Spinal cord (tissue), 9 donors: ENCODE measurements at regions not wholly inside any gene's neighbourhood (a gene's known extent, or its start where the extent isn't known, plus 50 kb on each side); places are given as distances from the start of the nearest gene placed in this dataset.

Experiments
- DNase-seq, 6 donors: peaks; one replicate each; pipeline versions ENCODE4 v3.0.0 to v3.0.0-alpha.2; 2013 to 2015; ENCODE audit warnings: low spot score in 6 of 6, low read depth in 4 of 6
- H3K27ac ChIP-seq: one replicate; pipeline ENCODE4 v1.5.1; 2013; ENCODE audit warnings: low read depth, low read length, control low read depth
- H3K27me3 ChIP-seq: one replicate; pipeline ENCODE4 v1.6.1; 2013; ENCODE audit warnings: low read length; ENCODE audit not compliant: control insufficient read depth, insufficient read depth
- H3K36me3 ChIP-seq: one replicate; pipeline ENCODE4 v1.6.1; 2013; ENCODE audit warnings: low read length; ENCODE audit not compliant: control insufficient read depth, insufficient read depth
- H3K4me1 ChIP-seq: one replicate; pipeline ENCODE4 v1.6.1; 2013; ENCODE audit warnings: low read length; ENCODE audit not compliant: control insufficient read depth, insufficient read depth
- H3K4me3 ChIP-seq: one replicate; pipeline ENCODE4 v1.5.1; 2013; ENCODE audit warnings: low read depth, low read length, control low read depth
- H3K9me3 ChIP-seq: one replicate; pipeline ENCODE4 v1.6.1; 2013; ENCODE audit warnings: low read length; ENCODE audit not compliant: control insufficient read depth, insufficient read depth
- WGBS: methylation state at CpG from one replicate; pipeline ENCODE4 v1.1.5; 2013; ENCODE audit warnings: missing lambda C conversion rate; ENCODE audit not compliant: insufficient coverage; 5-methylcytosine and 5-hydroxymethylcytosine counted together
- donor health status: healthy.

DNA sequence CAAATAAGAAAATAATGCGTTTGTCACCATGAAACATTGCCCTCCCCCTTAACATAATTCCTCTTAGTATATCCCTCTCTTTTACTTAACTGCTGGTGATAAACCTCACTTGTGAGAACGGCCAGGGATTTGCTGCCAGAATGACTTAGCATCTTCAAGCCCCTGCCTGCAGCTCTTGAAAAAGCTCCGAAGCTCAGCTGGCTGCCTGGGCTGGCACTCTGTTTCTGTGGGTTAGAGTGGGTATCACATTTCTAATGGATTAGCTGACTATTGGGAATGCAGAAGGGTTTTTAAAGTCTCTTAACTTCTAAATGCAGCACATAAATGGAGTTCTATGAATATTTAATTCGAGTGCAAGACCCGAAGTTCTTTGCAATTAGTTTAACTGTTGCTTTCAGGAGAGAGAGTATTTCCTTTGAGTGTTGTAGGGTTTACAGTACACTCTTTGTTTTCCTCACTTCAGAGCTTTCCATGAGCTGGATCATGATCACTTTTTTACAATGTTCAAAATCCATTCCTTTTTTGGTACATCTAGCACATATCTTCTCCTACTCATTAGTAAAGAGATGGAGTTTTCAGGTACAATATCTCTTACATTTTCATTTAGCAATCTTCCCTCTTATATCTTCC, 124.7 kb upstream of the RBMS3 start:
- no peaks in the 10 kb centered on the region for H3K9me3 ChIP-seq
- 48% methylated on average over 2 of the region's 5 CpGs for WGBS
- peak in 2 of 6 donors; percentile 59 to 68 for DNase-seq
- H3K27me3 ChIP-seq = no peaks in the 10 kb centered on the region
- no peaks in the 10 kb centered on the region for H3K4me1 ChIP-seq
- H3K36me3 ChIP-seq = no peaks in the 10 kb centered on the region
- H3K4me3 ChIP-seq = no peak overlapping the region
- peak overlapping the region; percentile 50 for H3K27ac ChIP-seq

DNA sequence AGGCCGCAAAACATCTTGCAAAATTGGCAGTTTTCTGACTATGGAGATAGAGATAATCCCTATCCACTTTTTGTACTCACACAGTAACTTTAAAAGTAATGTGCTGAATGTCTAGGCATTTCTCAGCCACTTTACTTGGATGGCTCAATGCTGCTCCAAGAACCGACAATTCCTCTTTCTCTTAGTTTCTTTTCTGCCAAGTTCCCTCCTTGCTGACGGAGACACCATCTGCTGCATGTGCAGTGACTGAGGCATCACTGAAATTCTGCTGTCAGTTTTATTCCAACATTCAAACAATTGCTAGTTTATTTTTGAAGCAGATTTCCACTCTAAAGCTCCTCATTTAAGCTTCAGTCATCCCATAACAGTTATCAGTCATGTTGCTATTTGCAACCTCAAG, 116.0 kb upstream of the RBMS3 start:
- H3K27ac ChIP-seq = no peak overlapping the region
- WGBS = 11% methylated on average over 1 of the region's 3 CpGs
- no peaks in the 10 kb centered on the region for H3K4me1 ChIP-seq
- DNase-seq = peak in 2 of 6 donors; percentile 39 to 93
- no peaks in the 10 kb centered on the region for H3K27me3 ChIP-seq
- no peaks in the 10 kb centered on the region for H3K36me3 ChIP-seq
- H3K4me3 ChIP-seq = no peak overlapping the region
- no peaks in the 10 kb centered on the region for H3K9me3 ChIP-seq

GRCh38 chr3:29167180-29167579, 113.7 kb upstream of the RBMS3 start:
- no peak overlapping the region for H3K27ac ChIP-seq
- no peak for DNase-seq
- H3K36me3 ChIP-seq = no peaks in the 10 kb centered on the region
- no peak overlapping the region for H3K4me3 ChIP-seq
- no CpG with 5 or more reads among the region's 1 CpG for WGBS
- no peaks in the 10 kb centered on the region for H3K9me3 ChIP-seq
- H3K4me1 ChIP-seq = no peaks in the 10 kb centered on the region
- no peaks in the 10 kb centered on the region for H3K27me3 ChIP-seq

- H3K4me3 ChIP-seq = no peak overlapping the region
- no peaks in the 10 kb centered on the region for H3K27me3 ChIP-seq
- no CpG with 5 or more reads among the region's 2 CpGs for WGBS
- DNase-seq = peak in 1 of 6 donors; percentile 39
- H3K27ac ChIP-seq = no peak overlapping the region
- H3K36me3 ChIP-seq = no peaks in the 10 kb centered on the region
- no peaks in the 10 kb centered on the region for H3K9me3 ChIP-seq
- H3K4me1 ChIP-seq = no peaks in the 10 kb centered on the region
Measured at GRCh38 chr3:29168081-29168480, 112.8 kb upstream of the RBMS3 start.

DNA sequence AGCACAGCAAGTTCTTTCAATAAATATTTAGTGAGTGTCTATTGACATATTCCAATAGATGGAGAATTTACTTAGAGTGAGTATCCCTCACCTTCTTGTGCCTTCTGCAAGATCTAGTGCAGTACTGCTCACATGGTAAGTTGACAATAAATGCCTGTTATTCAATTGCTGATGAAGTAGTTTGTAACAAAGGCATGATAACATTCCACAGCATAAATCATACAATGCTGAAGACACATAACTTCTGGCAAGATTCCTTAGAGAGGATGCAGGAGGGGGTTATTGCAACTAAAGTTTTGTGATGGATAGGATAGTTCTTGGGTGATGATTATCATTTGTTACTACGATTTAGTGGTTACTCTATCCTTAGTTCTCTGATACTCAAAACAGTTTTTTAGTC, 112.2 kb upstream of the RBMS3 start:
- no peak for DNase-seq
- no peak overlapping the region for H3K4me3 ChIP-seq
- H3K9me3 ChIP-seq = no peaks in the 10 kb centered on the region
- H3K36me3 ChIP-seq = no peaks in the 10 kb centered on the region
- WGBS = no CpG with 5 or more reads among the region's 1 CpG
- no peaks in the 10 kb centered on the region for H3K4me1 ChIP-seq
- H3K27me3 ChIP-seq = no peaks in the 10 kb centered on the region
- H3K27ac ChIP-seq = no peak overlapping the region

DNA sequence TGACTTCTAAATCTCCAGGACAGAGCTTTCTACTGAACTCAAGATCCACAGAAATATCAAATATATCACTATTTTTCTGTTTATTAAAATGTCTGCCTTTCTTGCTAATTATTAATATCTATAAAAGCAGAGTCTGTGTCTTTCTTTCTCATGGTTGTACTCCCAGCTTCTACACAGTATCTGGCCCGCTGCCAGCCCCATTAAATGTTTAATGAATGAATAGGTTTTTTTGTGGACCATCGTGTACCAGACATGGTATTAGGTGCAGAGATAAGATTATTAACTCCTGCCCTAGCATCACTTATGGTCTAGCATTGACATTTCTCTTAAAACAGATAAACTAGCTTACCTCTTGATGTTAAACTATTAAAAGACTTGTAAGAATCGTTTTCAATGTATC, 111.4 kb upstream of the RBMS3 start:
- DNase-seq = peak in 1 of 6 donors; percentile 56
- Histone ChIP-seq H3K4me3 (no peak overlapping the region), H3K9me3 (no peaks in the 10 kb centered on the region), H3K27me3 (no peaks in the 10 kb centered on the region), H3K36me3 (no peaks in the 10 kb centered on the region), H3K27ac (no peak overlapping the region), H3K4me1 (no peaks in the 10 kb centered on the region)
- no CpG with 5 or more reads among the region's 3 CpGs for WGBS

- Histone ChIP-seq H3K4me3 (no peak overlapping the region), H3K36me3 (no peaks in the 10 kb centered on the region), H3K4me1 (no peaks in the 10 kb centered on the region), H3K27me3 (no peaks in the 10 kb centered on the region), H3K9me3 (no peaks in the 10 kb centered on the region), H3K27ac (peak overlapping the region; percentile 82)
- 14% methylated on average over 1 of the region's 6 CpGs for WGBS
- DNase-seq = peak in 2 of 6 donors; percentile 42 to 73
Measured at GRCh38 chr3:29171043-29171990, 109.6 kb upstream of the RBMS3 start.

- no peaks in the 10 kb centered on the region for H3K27me3 ChIP-seq
- no peaks in the 10 kb centered on the region for H3K4me1 ChIP-seq
- no peaks in the 10 kb centered on the region for H3K9me3 ChIP-seq
- 0% methylated on average over 1 of the region's 2 CpGs for WGBS
- H3K36me3 ChIP-seq = no peaks in the 10 kb centered on the region
- no peak overlapping the region for H3K4me3 ChIP-seq
- peak in 4 of 6 donors; percentile 44 to 89 (median 74) for DNase-seq
- H3K27ac ChIP-seq = no peak overlapping the region
Measured at GRCh38 chr3:29176501-29176900, 104.4 kb upstream of the RBMS3 start.

DNA sequence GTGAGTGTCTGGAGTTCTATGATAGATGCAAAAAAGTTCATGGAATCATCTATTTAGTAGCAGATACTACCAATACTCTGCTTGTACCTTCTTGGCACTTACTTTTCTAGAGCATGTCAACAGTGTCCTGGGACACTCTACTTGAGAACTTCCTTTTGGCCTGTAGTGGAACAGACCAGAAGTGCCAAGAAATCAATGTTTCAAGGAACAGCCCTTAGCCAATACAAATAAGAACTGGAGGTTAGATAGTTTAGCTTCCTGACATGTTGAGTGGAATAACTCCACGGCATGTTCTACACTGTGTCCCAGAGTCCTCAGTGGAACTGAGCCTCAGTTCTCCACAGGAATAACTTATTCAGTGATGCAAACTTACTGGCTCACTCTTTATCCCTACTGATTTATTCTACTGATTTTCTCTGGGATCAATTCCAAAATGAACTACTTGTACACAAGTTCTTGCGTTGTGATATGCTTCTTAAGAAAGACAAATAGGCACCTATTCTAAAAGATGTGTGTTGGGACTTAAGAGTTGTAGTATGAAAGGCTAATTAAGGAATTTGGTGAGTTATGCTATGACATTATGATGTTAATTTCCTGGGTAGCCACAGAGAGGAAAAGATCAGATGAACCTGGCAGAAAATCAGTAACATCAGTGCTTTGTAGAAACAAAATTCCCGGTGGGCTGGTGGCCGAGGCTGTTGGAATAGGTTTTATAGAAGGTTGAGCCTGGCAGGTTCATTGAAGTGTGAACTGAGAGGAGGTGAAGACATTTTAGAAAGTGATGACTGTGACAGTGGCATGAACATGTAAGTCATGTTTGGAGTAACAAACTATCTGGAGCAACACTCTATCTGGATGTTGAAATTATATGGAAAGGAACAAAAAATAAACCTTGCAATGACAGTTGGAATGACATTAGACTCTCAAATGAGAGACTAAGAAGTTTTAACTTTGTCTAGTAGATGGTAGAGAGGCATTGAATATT, 101.8 kb upstream of the RBMS3 start:
- no peaks in the 10 kb centered on the region for H3K4me1 ChIP-seq
- H3K36me3 ChIP-seq = no peaks in the 10 kb centered on the region
- no peak overlapping the region for H3K27ac ChIP-seq
- DNase-seq = no peak
- H3K27me3 ChIP-seq = no peaks in the 10 kb centered on the region
- 33% methylated on average over 1 of the region's 4 CpGs for WGBS
- H3K9me3 ChIP-seq = no peaks in the 10 kb centered on the region
- H3K4me3 ChIP-seq = no peak overlapping the region
